H9 (cell line): ENCODE measurements at regions not wholly inside any gene's neighbourhood (a gene's known extent, or its start where the extent isn't known, plus 50 kb on each side); places are given as distances from the start of the nearest gene placed in this dataset.

Source experiments
- DNase-seq: peaks from one replicate; pipeline ENCODE4 v3.0.0-alpha.2; 2017
- H2AFZ ChIP-seq: one replicate; pipeline ENCODE4 v1.6.1; 2013; ENCODE audit warnings: mild to moderate bottlenecking, low read length, control low read depth, moderate library complexity
- H2AK5ac ChIP-seq: 2 replicates; pipeline ENCODE4 v1.6.1; 2013; ENCODE audit warnings: low read length, control low read depth, mixed read lengths; ENCODE audit not compliant: insufficient read length
- H2BK120ac ChIP-seq: one replicate; pipeline ENCODE4 v1.6.1; 2013; ENCODE audit warnings: low read depth, mild to moderate bottlenecking, low read length, control low read depth, inconsistent platforms; ENCODE audit not compliant: poor library complexity, severe bottlenecking
- H2BK12ac ChIP-seq: 2 replicates; pipeline ENCODE4 v1.6.1; 2013; ENCODE audit warnings: low read length, control low read depth, mixed read lengths, low read depth; ENCODE audit not compliant: insufficient read length
- H2BK15ac ChIP-seq: 2 replicates; pipeline ENCODE4 v1.6.1; 2013; ENCODE audit warnings: low read depth, low read length, control low read depth
- H2BK20ac ChIP-seq: one replicate; pipeline ENCODE4 v1.6.1; 2013; ENCODE audit warnings: low read depth, mild to moderate bottlenecking, low read length, control low read depth, inconsistent platforms; ENCODE audit not compliant: poor library complexity, severe bottlenecking
- H2BK5ac ChIP-seq: 2 replicates; pipeline ENCODE4 v1.6.1; 2013; ENCODE audit warnings: low read length, control low read depth, mixed read lengths; ENCODE audit not compliant: insufficient read length
- H3K14ac ChIP-seq: 2 replicates; pipeline ENCODE4 v1.6.1; 2013; ENCODE audit warnings: low read length, control low read depth; ENCODE audit not compliant: insufficient read depth
- H3K18ac ChIP-seq: 2 replicates; pipeline ENCODE4 v1.6.1; 2013; ENCODE audit warnings: low read depth, mild to moderate bottlenecking, mixed read lengths, low read length, control low read depth; ENCODE audit not compliant: insufficient read length
- H3K23ac ChIP-seq: 2 replicates; pipeline ENCODE4 v1.6.1; 2013; ENCODE audit warnings: low read length, control low read depth, mixed read lengths, low read depth; ENCODE audit not compliant: insufficient read length
- H3K23me2 ChIP-seq: 2 replicates; pipeline ENCODE4 v1.6.1; 2013; ENCODE audit warnings: low read depth, mild to moderate bottlenecking, mixed read lengths, low read length, control low read depth; ENCODE audit not compliant: insufficient read length, poor library complexity, severe bottlenecking
- H3K27ac ChIP-seq: 2 replicates; pipeline ENCODE4 v1.5.1; 2013; ENCODE audit warnings: low read length, control low read depth, mixed read lengths, low read depth; ENCODE audit not compliant: insufficient read length
- H3K27me3 ChIP-seq: 2 replicates; pipeline ENCODE4 v1.6.1; 2013; ENCODE audit warnings: low read length, control low read depth, inconsistent platforms; ENCODE audit not compliant: insufficient read depth
- H3K4ac ChIP-seq: 2 replicates; pipeline ENCODE4 v1.6.1; 2013; ENCODE audit warnings: low read depth, mild to moderate bottlenecking, control low read depth, inconsistent platforms, low read length, moderate library complexity
- H3K4me1 ChIP-seq: 2 replicates; pipeline ENCODE4 v1.6.1; 2013; ENCODE audit warnings: low read length, control low read depth, inconsistent platforms; ENCODE audit not compliant: insufficient read depth
- H3K4me2 ChIP-seq: 2 replicates; pipeline ENCODE4 v1.6.1; 2013; ENCODE audit warnings: low read length, control low read depth, mixed read lengths; ENCODE audit not compliant: insufficient read length, insufficient read depth
- H3K56ac ChIP-seq: 2 replicates; pipeline ENCODE4 v1.6.1; 2013; ENCODE audit warnings: low read depth, mild to moderate bottlenecking, mixed read lengths, low read length, control low read depth; ENCODE audit not compliant: insufficient read length
- H3K79me1 ChIP-seq: 2 replicates; pipeline ENCODE4 v1.6.1; 2013; ENCODE audit warnings: low read depth, mild to moderate bottlenecking, moderate library complexity, low read length, control low read depth, inconsistent platforms; ENCODE audit not compliant: insufficient read depth, poor library complexity, severe bottlenecking
- H3K79me2 ChIP-seq: 2 replicates; pipeline ENCODE4 v1.6.1; 2013; ENCODE audit warnings: low read length, control low read depth, inconsistent platforms; ENCODE audit not compliant: insufficient read depth
- H3K9ac ChIP-seq: 2 replicates; pipeline ENCODE4 v1.6.1; 2013; ENCODE audit warnings: low read length, control low read depth, mixed read lengths; ENCODE audit not compliant: insufficient read length; ENCODE audit errors: extremely low read depth
- H3K9me3 ChIP-seq: one replicate; pipeline ENCODE4 v1.6.1; 2013; ENCODE audit warnings: low read depth, low read length, inconsistent platforms; ENCODE audit not compliant: control insufficient read depth
- H3T11ph ChIP-seq: one replicate; pipeline ENCODE4 v1.6.1; 2013; ENCODE audit warnings: mild to moderate bottlenecking, low read length, control low read depth, inconsistent platforms
- H4K20me1 ChIP-seq: one replicate; pipeline ENCODE4 v1.6.1; 2013; ENCODE audit not compliant: control insufficient read depth, insufficient read length, insufficient read depth
- H4K5ac ChIP-seq: 2 replicates; pipeline ENCODE4 v1.6.1; 2013; ENCODE audit warnings: low read depth, mild to moderate bottlenecking, mixed read lengths, low read length, control low read depth; ENCODE audit not compliant: insufficient read length
- H4K8ac ChIP-seq: replicated peaks from 2 replicates; pipeline ENCODE4 v1.6.1; 2013; ENCODE audit warnings: low read length, control low read depth, mixed read lengths, low read depth; ENCODE audit not compliant: insufficient read length
- H4K91ac ChIP-seq: 2 replicates; pipeline ENCODE4 v1.6.1; 2013; ENCODE audit warnings: low read depth, mild to moderate bottlenecking, moderate library complexity, mixed read lengths, low read length, control low read depth; ENCODE audit not compliant: insufficient read length
- H3K27ac Mint-ChIP-seq, 3 experiments: 2 replicates in 2 of 3; 3 replicates in 1 of 3; pipeline ENCODE4 v1.8.0; 2020 to 2021; ENCODE audit warnings: mixed read lengths in 3 of 3, mild to moderate bottlenecking in 1 of 3, moderate library complexity in 1 of 3
- H3K27me3 Mint-ChIP-seq: 2 replicates; pipeline ENCODE4 v1.8.0; 2021; ENCODE audit warnings: low read depth, mild to moderate bottlenecking, moderate library complexity, mixed read lengths
- H3K36me3 Mint-ChIP-seq, 3 experiments: 2 replicates in 2 of 3; 3 replicates in 1 of 3; pipeline ENCODE4 v1.8.0; 2020 to 2021; ENCODE audit warnings: low read depth in 3 of 3, mixed read lengths in 3 of 3; ENCODE audit not compliant: insufficient read depth in 1 of 3
- H3K4me1 Mint-ChIP-seq, 2 experiments: 2 replicates each; pipeline ENCODE4 v1.8.0; 2020; ENCODE audit warnings: mixed read lengths in 2 of 2
- H3K4me3 Mint-ChIP-seq, 2 experiments: 2 replicates in 1 of 2; 3 replicates in 1 of 2; pipeline ENCODE4 v1.8.0; 2020 to 2021; ENCODE audit warnings: mild to moderate bottlenecking in 2 of 2, mixed read lengths in 2 of 2, moderate library complexity in 1 of 2
- H3K9me3 Mint-ChIP-seq, 2 experiments: 2 replicates in 1 of 2; 3 replicates in 1 of 2; pipeline ENCODE4 v1.8.0; 2020; ENCODE audit warnings: mild to moderate bottlenecking in 2 of 2, mixed read lengths in 2 of 2, moderate library complexity in 1 of 2
- WGBS: extraction: QIAGEN DNeasy Blood & Tissue Kit; methylation state at CpG from one replicate; pipeline ENCODE4 v1.1.7; 2013; ENCODE audit warnings: missing lambda C conversion rate, low lambda C conversion rate, mixed read lengths; ENCODE audit not compliant: insufficient read length; ENCODE audit errors: extremely low coverage; 5-methylcytosine and 5-hydroxymethylcytosine counted together
- TF ChIP-seq, protein P1 (sequence below): fragments of 200-600 bp; sonication (generic); conservative IDR thresholded peaks from 3 replicates; pipeline ENCODE4 v1.8.0; 2021; ENCODE audit warnings: antibody characterized with exemption, mild to moderate bottlenecking

GRCh38 chrX:94065091-94065490 is 391.1 kb downstream of the FAM133A start:
- no peaks in the 10 kb centered on the region for H3K27me3 Mint-ChIP-seq
- Histone ChIP-seq H3T11ph (no peak overlapping the region), H2BK5ac (no peak overlapping the region), H3K14ac (no peak overlapping the region), H3K9ac (no peak overlapping the region), H4K8ac (no peak overlapping the region), H2BK15ac (no peak overlapping the region), H3K56ac (no peak overlapping the region), H3K18ac (no peak overlapping the region), H3K4me1 (peaks cover 3% of the 10 kb centered on the region; the same call in 1 of the 2 replicates), H2AFZ (no peak overlapping the region), H3K9me3 (no peaks in the 10 kb centered on the region), H2BK20ac (no peak overlapping the region), H2BK12ac (no peak overlapping the region), H3K79me1 (no peaks in the 10 kb centered on the region), H2BK120ac (no peak overlapping the region), H3K27ac (no peak overlapping the region), H4K20me1 (no peaks in the 10 kb centered on the region), H2AK5ac (no peak overlapping the region), H4K5ac (no peak overlapping the region), H4K91ac (no peak overlapping the region), H3K4ac (no peak overlapping the region), H3K79me2 (no peaks in the 10 kb centered on the region), H3K23ac (no peak overlapping the region), H3K23me2 (no peaks in the 10 kb centered on the region), H3K27me3 (no peaks in the 10 kb centered on the region), H3K4me2 (no peak overlapping the region)
- H3K4me3 Mint-ChIP-seq, result no peak overlapping the region
- peaks cover 6 to 8% of the 10 kb centered on the region in 2 experiments; a peak in 4 of 5 replicates for H3K9me3 Mint-ChIP-seq
- no CpG with 5 or more reads among the region's 7 CpGs for WGBS
- TF ChIP-seq, protein P1, sequence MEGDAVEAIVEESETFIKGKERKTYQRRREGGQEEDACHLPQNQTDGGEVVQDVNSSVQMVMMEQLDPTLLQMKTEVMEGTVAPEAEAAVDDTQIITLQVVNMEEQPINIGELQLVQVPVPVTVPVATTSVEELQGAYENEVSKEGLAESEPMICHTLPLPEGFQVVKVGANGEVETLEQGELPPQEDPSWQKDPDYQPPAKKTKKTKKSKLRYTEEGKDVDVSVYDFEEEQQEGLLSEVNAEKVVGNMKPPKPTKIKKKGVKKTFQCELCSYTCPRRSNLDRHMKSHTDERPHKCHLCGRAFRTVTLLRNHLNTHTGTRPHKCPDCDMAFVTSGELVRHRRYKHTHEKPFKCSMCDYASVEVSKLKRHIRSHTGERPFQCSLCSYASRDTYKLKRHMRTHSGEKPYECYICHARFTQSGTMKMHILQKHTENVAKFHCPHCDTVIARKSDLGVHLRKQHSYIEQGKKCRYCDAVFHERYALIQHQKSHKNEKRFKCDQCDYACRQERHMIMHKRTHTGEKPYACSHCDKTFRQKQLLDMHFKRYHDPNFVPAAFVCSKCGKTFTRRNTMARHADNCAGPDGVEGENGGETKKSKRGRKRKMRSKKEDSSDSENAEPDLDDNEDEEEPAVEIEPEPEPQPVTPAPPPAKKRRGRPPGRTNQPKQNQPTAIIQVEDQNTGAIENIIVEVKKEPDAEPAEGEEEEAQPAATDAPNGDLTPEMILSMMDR, result no peak
- peaks cover 4 to 18% (median 7%) of the 10 kb centered on the region in 3 experiments; a peak in 4 of 7 replicates for H3K36me3 Mint-ChIP-seq
- peaks cover 10 to 31% of the 10 kb centered on the region in 2 experiments; a peak in 3 of 4 replicates for H3K4me1 Mint-ChIP-seq
- DNase-seq, result no peak
- no peak overlapping the region; a peak in 1 of 7 replicates for H3K27ac Mint-ChIP-seq
